ENCODE measurements at regions not wholly inside any gene's neighbourhood (a gene's known extent, or its start where the extent isn't known, plus 50 kb on each side); places are given as distances from the start of the nearest gene placed in this dataset.
"Not testable (repeated sequence)": the region's sequence is repeated elsewhere in the genome, so short reads cannot be mapped to it uniquely, and the experiment has no call there.

- no peak for DNase-seq (ENCODE audit: low read depth)
Measured at GRCh38 chr2:207363761-207364290, 165.9 kb upstream of the CREB1 start.

- DNase-seq (ENCODE audit: low read depth) = no peak
Measured at GRCh38 chr2:207370646-207371045, 159.1 kb upstream of the CREB1 start.

GRCh38 chr2:207371877-207372276, 157.9 kb upstream of the CREB1 start:
- no peak for DNase-seq (ENCODE audit: low read depth)

GRCh38 chr2:207372483-207372882, 157.3 kb upstream of the CREB1 start:
- DNase-seq (ENCODE audit: low read depth) = no peak

GRCh38 chr2:207375207-207375875, 154.4 kb upstream of the CREB1 start:
- DNase-seq (ENCODE audit: low read depth) = no peak

DNA sequence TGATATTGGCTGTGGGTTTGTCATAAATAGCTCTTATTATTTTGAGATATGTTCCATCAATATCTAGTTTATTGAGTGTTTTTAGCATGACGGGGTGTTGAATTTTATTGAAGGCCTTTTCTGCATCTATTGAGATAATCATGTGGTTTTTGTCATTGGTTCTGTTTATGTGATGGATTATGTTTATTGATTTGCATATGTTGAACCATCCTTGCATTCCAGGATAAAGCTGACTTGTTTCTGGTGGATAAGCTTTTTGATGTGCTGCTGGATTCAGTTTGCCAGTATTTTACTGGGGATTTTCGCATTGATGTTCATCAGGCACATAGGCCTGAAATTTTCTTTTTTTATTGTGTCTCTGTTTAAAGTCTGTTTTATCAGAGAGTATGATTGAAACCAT, 151.1 kb upstream of the CREB1 start:
- not testable (repeated sequence) for DNase-seq (ENCODE audit: low read depth)

- no peak for DNase-seq (ENCODE audit: low read depth)
Measured at GRCh38 chr2:207385076-207385475, 144.7 kb upstream of the CREB1 start.

- DNase-seq (ENCODE audit: low read depth) = peak; percentile 91
Measured at GRCh38 chr2:207385903-207386302, 143.9 kb upstream of the CREB1 start.

DNA sequence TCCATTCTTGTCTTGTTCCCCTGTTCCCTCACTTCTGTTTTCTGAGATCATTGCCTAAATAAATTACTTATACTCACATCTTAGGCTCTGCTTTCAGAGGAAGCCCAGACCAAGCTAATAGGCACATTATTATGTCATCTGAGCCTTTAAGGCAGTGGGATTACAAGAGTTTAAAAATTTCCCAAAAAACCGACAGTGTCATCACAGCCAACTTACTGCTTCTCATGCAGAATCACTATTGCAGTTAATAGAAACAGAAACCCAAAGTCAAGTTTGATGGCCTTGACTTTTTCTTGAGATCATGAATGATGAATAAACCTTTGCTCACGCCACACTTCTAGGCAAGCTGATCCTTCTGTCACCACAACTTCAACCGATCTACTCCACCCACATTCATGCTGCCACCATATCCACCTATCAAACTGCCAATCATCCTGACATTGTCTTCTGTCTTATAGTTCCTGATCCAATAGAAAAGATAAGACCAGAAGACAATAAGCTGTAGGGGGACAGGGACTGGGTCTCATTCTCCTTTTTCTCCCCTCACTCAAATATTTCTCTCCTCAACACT, 142.7 kb upstream of the CREB1 start:
- DNase-seq (ENCODE audit: low read depth) = no peak

DNA sequence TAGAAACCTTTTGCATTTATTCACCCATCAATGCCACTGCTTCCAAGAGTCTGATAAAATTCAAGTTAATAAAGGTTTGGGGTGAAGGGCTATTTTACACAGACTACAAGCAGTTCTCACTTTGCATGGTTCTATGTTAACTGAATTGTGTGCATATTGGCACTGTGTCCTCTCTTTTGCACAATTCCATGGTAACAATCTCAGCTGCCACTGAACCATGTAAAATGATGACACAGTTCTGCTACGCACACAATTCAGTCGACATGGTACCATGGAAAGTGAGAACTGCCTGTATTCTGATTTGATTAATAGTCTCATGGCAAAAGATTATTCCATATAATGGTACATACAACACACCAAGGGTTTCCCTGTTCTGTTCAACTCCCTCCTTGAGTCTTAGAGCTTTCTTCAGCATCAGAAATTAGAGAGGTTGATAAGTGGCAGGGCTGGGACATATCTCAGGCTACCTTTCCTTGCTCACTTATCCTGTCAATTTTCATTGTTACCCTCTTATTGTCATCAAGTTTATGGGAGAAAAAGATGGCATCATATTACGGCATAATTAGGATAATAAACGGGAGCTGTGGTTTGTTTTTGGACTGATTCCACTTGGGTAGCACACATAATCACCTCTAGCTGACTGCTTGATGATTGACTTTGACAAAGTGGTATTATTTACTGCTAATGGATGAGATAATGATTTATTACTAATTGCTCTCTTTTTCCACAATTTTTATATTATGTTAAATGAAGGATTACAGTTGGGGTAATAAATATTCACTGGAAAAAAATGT, 139.3 kb upstream of the CREB1 start:
- no peak for DNase-seq (ENCODE audit: low read depth)

DNA sequence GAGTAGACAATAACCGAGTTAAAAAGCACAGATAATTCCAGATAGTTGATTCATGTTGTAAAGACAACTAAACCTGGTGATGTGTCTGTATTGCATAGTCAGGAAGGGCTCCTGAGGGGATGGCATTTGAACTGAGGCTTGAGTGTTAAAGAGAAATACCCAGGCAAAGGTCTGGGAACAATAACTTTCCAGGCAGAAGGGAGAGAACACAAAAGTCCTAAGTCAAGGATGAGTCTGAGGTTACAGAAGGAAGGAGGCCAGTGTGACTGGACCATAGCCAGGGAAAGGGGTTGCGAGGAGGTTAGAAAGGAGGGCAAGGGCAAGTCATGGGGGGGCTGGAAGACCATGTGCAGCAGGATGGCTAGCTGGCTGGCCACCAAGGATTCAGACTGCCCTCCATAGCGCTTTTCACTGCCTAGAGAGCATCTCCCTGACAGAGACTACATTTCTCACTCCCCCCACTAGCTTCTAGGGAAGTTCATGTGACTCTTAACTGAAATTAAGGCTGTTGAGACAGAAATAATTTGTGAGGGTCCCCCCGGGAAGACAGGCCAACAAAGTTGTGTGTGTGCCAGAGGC, 135.5 kb upstream of the CREB1 start:
- DNase-seq (ENCODE audit: low read depth) = peak; percentile 66

DNA sequence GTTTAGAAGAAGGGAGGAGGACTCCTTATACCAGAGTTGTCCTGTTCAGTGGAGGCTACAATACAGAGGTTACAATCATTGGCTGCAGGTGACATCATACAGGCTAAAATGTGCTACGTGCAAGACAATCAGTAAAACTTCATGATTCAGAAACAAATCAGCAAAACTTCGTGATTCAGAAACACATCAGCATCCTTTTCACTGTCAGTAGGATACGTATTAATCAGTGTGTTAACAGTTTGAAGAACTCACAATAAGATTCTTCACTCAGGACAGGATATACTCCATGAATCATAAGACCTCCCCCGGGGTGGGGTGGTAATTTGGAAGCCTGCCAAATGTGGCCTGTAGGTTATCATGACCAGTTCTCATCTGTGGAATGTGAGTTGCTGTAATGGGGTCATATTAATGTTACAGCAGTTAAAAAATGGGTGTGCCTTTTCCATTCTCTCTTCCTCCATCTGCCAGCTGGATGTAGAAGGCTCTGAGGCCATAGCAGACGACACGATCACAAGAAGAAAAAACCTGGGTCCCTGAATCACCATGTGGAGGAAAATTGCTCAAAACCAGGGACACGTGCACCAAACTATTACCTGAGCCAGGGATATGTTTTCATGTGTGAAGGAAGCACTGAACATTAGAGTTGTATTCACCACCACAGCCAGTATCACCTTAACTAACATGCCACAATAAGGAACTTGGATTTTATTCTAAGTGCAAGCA, 134.8 kb upstream of the CREB1 start:
- DNase-seq (ENCODE audit: low read depth) = peak; percentile 99

DNA sequence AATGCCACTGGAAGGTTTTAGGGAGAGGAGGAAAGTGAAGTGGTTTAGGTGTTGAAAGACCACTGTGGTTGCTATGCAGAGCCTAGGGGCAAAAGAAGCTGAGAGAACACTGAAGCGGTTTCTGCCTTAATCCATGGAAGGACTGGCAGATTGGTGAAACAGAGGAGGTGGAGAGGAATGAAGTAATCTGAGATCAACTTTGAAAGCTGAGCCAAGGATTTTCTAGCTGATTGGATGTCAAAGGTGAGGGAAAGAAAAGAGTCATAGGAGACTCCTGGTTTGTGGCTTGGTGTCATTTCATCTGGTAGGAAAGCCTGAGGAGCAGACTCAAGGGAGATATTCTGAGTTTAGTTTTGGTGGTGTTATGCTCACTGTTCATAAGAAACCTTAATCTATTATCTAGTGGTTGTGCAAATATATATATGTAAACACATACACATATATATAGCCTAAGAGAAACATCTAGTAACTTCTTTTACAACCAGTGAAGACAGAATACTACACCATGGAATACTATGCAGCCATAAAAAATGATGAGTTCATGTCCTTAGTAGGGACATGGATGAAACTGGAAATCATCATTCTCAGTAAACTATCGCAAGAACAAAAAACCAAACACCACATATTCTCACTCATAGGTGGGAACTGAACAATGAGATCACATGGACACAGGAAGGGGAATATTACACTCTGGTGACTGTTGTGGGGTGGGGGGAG, 134.1 kb upstream of the CREB1 start:
- peak; percentile 70 for DNase-seq (ENCODE audit: low read depth)

- DNase-seq (ENCODE audit: low read depth) = no peak
Measured at GRCh38 chr2:207397917-207398655, 131.7 kb upstream of the CREB1 start.

GRCh38 chr2:207399301-207399700, 130.5 kb upstream of the CREB1 start:
- no peak for DNase-seq (ENCODE audit: low read depth)

DNA sequence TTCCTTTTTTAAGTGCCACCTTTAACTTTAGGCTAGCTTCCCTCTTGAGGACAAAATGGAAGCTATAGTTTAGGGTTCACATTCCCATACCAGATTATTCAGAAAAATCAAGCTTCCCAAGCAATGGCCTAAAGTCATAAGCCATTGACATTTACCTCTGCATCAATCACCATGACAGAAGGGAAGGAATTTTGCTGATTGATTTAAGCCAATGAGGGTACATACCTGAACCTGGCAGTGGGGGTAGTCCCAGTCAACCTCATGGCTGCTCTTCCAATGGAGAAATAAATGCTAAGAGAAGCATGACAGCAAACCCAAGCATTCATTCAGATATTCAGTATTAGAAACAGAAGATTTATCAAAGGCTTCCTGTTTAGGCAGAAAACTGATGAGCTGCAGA, 128.4 kb upstream of the CREB1 start:
- no peak for DNase-seq (ENCODE audit: low read depth)

GRCh38 chr2:207403141-207403540, 126.6 kb upstream of the CREB1 start:
- no peak for DNase-seq (ENCODE audit: low read depth)

DNA sequence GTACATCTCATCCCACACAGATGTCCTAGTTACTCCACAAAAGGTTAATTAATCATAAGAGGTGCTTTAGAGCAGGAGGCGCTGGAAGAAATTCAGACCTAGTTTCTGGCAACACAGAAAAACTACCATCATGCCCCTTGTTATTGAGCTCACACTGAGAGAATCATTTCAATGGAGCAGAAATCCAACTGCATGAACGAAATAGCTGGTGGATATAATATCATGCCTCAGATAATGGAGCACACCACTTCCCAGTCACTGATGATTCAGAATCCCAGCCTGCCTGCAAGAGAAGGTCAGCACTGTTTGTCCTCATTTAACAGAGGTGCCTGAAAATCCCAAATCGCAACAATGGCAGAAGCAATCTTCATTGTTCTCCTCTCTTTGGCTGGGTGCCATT, 125.8 kb upstream of the CREB1 start:
- no peak for DNase-seq (ENCODE audit: low read depth)

- no peak for DNase-seq (ENCODE audit: low read depth)
Measured at GRCh38 chr2:207405150-207405549, 124.6 kb upstream of the CREB1 start.

DNA sequence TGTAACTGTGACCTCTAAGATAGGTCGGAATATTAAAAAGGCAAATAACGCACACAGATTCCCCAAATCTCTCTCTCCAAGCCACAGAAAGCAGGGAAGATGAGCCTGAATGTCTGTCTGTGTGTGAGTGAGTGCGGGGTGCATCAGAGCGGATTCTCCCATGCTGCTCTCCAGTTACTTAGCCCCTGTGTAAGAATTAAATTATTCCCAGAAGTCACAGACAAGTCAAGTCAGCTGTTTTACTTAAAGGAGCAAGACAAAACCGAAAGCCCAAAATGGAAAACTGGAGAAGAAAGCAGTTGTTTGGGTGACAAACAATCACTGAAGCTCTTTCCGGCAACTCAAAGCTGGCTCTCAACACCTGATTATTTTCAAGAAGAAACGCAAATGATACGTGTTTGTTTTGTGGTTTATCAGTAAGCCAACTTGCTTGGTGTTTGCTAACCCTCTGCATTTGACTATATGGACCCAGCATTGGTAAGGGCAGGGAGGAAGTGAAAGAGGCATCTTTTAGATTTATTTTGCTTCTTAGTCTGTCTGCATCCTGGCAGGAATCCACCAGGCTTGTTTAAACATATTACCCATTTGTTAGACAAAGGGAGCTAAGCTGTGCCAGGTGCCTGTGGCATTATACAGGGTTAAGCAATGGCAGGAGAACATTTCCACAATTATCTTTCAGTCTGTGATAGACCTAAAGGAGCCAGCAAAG, 121.5 kb upstream of the CREB1 start:
- no peak for DNase-seq (ENCODE audit: low read depth)
